AG10803 (cell line): ENCODE measurements at regions not wholly inside any gene's neighbourhood (a gene's known extent, or its start where the extent isn't known, plus 50 kb on each side); places are given as distances from the start of the nearest gene placed in this dataset.

Experiments used
- DNase-seq: peaks from one replicate; pipeline ENCODE4 v3.0.0; 2010; ENCODE audit warnings: low read depth
- H3K4me3 ChIP-seq: 2 replicates; pipeline ENCODE4 v1.5.1; 2011; ENCODE audit warnings: mild to moderate bottlenecking, low read length, control low read depth
- TF ChIP-seq, protein P1 (sequence below): conservative IDR thresholded peaks from 2 replicates; pipeline ENCODE4 v1.5.1; 2011; ENCODE audit warnings: mild to moderate bottlenecking, low read length, control low read depth, inconsistent platforms

DNA sequence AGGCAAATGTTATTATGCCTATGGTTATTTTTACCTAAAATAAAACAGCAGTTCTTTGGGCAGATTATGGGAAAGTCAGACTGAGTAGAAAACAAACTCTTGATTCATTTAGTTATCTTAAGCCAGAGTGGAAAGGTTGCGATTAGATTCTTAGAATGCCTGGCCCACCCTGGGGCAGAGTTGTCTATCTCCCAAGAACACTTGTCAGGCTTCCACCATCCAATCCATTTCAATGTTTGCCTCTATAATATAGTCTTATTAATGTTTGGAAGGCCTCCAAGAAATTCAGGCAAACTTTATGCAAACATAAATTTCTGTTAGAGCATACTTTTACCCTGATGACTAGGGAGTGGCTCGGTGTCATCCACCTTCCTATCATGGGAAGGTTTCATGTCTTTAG, 207.0 kb downstream of the SLITRK6 start:
- TF ChIP-seq, protein P1, sequence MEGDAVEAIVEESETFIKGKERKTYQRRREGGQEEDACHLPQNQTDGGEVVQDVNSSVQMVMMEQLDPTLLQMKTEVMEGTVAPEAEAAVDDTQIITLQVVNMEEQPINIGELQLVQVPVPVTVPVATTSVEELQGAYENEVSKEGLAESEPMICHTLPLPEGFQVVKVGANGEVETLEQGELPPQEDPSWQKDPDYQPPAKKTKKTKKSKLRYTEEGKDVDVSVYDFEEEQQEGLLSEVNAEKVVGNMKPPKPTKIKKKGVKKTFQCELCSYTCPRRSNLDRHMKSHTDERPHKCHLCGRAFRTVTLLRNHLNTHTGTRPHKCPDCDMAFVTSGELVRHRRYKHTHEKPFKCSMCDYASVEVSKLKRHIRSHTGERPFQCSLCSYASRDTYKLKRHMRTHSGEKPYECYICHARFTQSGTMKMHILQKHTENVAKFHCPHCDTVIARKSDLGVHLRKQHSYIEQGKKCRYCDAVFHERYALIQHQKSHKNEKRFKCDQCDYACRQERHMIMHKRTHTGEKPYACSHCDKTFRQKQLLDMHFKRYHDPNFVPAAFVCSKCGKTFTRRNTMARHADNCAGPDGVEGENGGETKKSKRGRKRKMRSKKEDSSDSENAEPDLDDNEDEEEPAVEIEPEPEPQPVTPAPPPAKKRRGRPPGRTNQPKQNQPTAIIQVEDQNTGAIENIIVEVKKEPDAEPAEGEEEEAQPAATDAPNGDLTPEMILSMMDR = no peak
- DNase-seq = no peak
- H3K4me3 ChIP-seq = no peak overlapping the region

DNA sequence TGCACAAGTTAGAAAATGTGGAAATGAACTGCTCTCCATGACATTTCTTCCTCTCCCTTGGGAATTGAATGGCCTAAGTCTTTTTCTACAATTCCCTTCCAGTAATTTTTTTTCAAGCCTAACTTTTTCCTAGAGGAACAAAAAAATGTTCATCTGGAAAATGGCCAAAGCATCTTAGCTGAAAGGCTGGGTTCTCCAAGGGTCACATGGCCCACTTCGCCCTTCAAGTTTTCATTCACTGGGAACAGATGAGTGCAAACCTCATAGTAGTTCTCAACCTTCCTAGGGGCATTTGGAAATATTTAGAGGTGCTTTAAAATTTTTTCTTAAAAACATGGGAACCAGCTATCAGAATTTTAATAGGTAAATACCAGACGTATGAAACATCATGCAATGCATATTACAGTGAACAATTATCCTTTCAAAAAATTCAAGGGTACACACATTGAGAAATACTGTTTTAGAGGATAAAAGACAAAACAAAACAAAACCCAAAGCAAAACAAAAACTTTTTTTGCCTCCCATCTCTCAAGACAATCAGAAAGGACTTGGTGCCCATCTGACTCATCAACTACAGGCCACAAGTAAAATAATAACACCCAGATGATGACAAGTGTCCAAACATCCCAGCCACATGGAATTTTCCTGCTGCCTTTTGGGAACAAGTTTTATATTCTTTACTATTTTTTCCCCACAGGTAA, 208.8 kb downstream of the SLITRK6 start:
- TF ChIP-seq, protein P1 = no peak
- no peak for DNase-seq
- no peak overlapping the region for H3K4me3 ChIP-seq

DNA sequence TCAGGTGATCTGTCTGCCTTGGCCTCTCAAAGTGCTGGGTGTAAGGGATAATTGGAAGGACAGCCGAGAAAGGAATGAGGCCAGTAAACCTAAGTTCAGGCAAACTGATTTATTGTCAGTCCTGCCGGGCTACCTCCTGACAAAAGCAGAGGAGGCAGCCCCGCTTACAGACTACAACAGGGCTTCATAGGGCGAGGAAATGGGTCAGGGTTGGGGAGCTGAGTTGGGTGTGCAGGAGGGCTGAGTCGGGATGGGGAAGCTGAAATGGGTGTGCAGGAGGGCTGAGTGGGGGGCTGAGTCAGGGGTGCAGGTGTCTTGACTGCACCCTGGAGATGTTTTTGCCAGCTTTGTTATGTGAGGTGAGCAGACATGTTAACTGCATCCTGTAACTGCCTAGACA, 210.2 kb downstream of the SLITRK6 start:
- TF ChIP-seq, protein P1 = no peak
- no peak overlapping the region for H3K4me3 ChIP-seq
- DNase-seq = no peak

DNA sequence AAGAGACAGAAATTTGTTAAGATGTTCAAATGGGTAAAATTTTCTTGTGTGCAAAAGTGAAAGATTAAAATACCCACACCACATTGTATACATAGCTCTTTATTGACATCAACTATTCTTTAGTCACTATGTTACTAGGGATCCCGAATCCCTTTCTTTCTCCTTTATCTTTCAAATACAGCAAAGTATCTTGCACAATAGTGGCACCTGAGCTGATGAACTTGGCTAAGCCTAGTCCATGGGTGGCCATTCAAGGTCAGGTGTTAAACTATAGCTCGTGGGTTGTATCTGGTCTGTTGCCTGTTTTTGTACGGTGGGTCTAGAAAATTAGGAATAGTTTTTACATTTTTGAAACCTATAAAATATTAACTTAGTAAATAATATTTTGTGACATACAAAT, 210.9 kb downstream of the SLITRK6 start:
- H3K4me3 ChIP-seq = no peak overlapping the region
- DNase-seq = no peak
- TF ChIP-seq, protein P1 = no peak

DNA sequence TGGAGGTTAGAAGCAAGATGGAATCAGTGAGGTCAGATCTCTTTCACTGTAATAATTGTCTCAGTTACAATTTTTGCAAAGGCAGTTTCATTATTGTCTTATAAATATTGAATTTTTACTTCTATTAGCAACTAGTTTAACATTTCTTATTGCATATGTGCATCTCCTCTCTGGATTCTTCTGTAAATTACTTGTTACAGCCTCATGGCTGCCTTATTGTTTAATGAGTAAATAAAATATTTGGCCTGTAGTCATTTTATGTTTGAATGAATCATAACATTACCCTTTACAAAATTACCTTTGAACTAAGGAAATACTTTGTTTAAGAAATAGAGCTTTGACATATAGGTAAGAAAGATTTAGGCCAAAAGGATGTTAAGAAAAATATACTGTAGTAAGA, 212.4 kb downstream of the SLITRK6 start:
- TF ChIP-seq, protein P1 = no peak
- H3K4me3 ChIP-seq = no peak overlapping the region
- no peak for DNase-seq

DNA sequence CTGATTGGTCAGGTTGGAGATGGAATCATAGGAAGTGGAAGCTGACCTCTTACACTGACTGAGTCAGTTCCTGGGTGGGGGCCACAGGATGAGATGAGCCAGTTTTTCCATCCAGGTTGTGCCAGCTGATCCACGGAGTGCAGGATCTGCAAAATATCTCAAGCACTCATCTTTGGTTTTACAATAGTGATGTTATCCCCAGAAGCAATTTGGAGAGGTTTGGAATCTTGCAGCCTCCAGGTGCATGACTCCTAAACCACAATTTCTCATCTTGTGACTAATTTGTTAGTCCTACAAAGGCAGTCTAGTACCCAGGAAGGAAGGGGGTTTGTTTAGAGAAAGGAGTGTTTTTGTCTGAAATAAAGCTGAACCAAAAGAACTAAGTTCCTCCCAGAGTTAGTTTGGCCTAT, 212.8 kb downstream of the SLITRK6 start:
- TF ChIP-seq, protein P1 = no peak
- H3K4me3 ChIP-seq = no peak overlapping the region
- no peak for DNase-seq

DNA sequence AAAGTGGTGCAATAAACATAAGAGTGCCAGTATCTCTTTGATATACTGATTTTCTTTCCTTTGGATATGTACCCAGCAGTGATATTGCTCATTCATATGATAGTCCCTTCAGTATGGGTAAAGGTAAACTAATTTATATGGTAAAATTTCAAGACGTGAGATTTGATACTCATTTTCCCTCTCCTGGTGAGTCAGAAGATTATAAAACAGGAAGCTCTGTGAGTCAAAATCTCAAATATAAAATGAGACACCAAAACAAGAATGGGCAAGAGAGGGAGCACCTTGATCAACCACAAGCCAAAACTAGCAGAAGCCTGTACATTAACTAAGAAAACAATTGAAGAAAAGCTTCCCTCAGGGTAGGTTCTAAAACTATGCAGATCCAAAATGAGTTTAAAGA, 216.3 kb downstream of the SLITRK6 start:
- TF ChIP-seq, protein P1 = no peak
- no peak overlapping the region for H3K4me3 ChIP-seq
- no peak for DNase-seq
